GM18499 (cell line): ENCODE measurements at regions not wholly inside any gene's neighbourhood (a gene's known extent, or its start where the extent isn't known, plus 50 kb on each side); places are given as distances from the start of the nearest gene placed in this dataset.

Experiments
- ATAC-seq: cut with Tn5 transposase; IDR thresholded peaks from one replicate; pipeline ENCODE4 v1.9.1; 2021; ENCODE audit warnings: moderate number of reproducible peaks; ENCODE audit not compliant: insufficient read depth, unreplicated experiment

DNA sequence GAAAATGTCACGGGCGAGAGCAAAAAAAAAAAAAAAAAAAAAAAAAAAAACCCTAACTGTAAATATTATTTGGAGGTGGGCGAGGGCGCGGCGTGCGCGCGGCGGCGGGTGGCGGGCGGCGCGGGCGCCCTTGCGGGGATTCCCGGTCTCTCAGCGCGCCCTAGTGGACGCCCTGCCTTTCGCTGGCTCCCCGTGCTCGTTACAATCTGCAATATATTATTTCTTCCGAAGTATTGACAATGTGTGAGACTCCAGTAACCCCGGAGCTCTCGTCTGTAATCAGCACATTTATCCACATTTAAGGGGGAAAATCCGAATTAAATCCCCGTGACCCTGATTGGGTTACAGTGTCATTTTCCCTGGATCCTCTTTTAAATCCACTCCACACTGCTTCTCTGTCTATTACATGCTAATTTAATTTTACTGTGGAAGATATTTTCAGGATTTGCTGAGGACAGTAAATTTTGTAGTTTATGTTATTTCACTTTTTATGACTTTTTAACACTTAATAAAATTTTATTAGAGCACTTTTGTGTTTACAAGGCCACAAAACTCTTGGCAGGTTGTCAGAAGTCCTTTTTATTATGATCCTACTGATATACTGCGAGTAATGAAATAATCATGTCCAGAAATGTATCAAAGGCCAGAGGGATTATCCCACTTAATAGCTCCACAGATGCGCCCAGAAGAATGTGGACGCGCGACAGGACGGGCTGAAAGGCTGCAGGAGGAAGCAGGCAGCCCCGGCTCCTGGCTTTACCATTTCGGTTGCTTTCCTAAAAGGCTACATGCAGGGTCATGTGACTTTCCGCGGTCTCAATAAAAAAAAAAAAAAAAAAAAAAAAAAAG is 369.1 kb downstream of the MTX2 start:
- no peak for ATAC-seq

DNA sequence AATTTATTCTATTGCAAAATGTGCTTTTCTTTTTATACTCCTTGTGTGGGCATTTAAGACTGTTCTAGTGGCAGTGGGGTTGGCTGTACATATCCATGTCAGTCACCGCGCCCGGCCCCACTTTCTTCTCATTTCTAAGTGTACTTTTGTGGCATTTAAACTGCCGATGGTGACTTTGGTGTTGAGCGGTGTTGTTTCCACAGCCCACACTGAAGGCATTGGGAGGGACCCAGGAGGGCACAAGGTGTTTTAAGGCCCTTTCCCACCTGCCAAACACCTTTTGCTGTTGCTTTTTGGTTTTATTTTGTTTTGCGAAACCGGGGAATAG is 369.7 kb downstream of the MTX2 start:
- ATAC-seq = no peak

DNA sequence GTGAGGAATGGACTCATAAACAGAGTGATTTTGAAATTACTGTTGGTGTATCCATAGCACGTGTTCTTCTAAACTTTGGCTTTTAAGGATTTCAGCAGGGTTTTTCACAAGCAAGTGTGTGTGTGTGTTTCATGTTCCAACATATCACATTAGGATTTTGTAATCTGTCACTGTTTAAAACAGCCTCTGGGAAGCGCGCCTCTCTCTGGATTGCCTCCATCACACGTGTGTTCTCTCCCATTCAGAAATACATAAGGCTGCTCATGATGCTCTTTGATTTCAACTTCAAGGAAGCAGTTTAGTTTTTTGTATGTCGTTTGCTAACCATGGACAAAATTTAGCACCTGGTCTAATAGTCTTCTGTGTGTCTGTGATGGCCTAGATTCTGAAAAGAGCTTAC is 370.4 kb downstream of the MTX2 start:
- ATAC-seq = no peak

DNA sequence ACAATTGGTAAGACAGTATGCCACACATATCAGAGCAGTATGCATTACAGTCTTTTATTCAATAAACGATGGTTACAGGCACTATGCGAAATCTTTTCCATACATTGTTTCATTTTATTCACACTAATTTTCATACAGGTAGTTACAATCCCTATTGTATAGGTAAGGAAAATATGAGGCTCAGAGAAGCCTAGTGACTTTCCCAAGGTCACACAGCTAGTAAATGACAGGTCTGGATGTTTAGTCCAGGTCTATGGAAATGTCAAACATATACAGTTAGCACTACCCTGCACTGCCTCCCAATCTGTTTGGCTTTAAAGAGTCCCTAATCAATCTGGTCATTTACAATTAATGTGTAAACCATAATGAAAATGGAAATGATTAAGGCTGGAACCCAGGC is 372.2 kb downstream of the MTX2 start:
- no peak for ATAC-seq

DNA sequence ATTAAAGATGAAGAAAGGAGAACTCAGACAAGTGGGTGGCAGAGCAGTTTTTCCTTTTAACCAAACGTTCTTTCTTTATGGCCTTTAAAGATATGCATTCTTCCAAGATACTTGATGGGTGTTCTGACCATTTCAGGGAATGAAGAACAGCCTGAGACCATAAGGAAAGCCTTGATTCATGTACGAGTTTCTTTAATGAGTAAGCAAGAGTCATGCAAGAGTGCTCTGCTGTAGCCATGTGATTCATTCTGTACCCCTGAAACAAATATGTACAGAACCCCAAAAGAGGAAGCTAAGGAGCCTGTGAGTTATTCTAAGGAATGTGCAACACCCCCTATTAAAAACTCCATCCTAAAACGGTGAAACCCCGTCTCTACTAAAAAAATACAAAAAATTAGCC is 372.8 kb downstream of the MTX2 start:
- ATAC-seq = peak; percentile 54

DNA sequence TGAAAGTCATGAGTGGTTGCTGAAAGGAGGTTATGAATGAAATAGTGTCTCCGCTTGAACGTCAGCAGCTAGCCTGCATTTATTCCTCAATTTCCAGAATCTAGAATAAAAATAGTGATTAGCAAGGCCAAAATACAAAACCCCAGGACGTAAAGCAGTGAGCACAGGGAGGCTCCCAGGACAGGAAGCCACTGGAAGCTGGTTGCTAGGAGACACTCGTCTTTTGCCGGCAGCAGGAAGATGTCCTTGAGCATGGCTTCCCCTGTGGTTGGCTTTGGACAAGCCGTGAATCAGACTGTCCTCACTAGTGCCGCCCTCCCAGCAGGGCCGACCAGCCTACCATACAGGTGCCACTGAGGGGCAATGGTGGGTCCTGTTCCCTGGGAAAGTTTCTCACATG is 374.4 kb downstream of the MTX2 start:
- ATAC-seq = no peak

DNA sequence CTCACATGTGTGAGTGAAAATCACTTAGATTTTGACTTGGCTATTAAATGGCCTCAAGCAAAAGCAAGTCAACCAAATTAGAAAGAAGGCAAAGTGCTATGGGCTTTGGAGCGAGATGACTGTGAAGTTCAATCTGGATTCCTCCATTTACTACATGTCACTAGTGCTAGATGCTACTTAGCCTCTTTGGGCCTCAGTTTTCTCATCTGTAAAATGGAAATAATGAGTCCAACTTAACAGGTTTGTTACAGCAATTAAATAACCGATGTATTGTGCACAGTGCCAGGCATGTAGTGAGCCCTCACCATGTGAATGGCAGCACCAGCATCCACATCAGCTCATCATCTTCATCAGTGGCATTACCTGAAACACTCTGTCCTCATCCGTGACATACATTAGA is 376.3 kb downstream of the MTX2 start:
- ATAC-seq = no peak

DNA sequence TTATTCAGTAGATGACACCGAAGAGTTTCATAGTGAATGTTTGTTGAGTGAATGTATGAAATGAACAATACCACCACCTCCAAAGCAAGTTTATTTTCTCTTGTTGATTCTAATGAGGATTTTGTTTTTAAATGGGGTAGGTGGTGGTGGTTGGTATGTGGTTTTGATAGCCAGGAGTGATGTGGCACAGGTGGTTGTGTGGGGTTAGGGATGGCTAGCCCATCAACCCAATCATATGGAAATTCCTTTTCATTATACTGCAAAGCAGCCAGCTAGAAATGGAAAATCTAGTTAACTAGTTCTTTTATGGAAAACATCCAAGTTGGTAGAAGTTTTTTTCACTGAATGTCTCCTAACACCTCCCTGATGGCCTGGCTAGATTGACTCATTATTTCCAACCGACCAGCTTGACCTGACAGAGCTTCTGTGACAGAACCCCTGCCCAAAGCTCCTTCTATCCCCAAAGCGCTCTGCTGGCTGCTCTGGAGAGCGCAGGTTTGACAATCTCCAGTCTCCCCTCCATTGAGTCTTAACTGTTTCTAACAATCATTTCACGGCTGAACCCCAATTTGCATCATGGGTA is 376.9 kb downstream of the MTX2 start:
- ATAC-seq = no peak

DNA sequence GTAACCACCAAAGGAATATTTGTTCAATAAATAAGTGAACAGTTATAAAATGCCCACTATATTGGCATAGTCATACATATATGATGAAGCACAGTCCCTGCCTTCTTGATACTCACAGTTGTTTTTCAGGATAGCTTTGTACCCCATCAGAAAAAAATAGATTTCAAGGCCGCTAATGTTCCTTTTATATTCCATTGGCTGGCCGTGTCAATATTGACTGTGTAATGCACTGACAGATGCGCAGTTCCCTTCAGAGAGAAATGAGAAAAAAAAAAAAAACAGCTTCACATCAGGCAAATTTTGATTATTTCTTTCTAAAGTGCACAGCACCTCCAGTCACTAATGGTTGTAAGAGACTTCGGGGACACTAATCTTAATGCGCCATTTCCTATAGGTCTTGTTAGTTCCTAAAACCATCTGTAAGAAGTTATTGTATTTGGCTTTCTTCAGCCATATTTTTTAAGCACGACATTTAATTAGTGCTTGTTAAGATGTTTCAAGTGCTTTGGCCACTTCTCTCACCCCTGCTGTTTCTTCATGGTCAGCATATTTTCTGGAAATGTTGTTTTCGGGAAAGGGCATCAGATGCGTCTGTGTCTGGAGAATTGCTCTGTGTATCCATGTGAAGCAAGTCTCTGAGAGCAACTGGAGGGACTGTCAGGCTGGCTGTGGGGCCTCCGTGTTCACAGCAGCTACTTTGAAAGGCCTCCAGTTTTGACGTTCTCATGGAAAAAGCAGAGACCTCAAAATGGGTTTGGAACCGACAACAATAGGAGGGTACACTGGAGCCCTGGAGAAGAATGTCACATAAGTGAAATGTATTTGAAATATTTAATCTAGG is 378.3 kb downstream of the MTX2 start:
- ATAC-seq = no peak

DNA sequence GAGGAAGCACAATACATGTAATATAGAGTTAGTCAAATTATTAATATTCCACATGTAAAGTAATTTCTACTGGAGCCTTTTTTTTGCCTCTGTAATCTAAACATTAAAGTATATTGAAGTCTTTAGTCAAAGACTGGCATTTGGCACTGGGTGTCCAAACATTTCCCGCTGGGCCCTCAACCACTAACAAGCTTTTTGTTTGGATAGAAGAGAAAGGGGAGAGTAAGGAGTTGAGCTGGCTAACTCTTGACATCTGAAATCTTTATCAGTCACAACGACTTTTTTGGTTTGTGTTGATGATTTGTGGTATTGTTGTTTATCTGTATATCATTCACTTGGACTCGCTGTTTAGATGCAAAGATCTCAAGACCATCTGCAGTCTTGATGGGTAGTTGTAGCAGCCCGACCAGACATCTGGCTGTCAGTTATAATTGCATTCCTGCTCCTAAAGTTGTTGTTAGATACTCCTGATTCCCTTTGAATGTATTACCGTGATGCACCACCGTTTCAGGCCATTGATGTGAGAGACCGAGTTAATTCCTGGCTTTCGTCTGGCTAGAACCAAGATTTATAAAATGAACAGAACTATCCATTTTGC is 379.6 kb downstream of the MTX2 start:
- no peak for ATAC-seq

DNA sequence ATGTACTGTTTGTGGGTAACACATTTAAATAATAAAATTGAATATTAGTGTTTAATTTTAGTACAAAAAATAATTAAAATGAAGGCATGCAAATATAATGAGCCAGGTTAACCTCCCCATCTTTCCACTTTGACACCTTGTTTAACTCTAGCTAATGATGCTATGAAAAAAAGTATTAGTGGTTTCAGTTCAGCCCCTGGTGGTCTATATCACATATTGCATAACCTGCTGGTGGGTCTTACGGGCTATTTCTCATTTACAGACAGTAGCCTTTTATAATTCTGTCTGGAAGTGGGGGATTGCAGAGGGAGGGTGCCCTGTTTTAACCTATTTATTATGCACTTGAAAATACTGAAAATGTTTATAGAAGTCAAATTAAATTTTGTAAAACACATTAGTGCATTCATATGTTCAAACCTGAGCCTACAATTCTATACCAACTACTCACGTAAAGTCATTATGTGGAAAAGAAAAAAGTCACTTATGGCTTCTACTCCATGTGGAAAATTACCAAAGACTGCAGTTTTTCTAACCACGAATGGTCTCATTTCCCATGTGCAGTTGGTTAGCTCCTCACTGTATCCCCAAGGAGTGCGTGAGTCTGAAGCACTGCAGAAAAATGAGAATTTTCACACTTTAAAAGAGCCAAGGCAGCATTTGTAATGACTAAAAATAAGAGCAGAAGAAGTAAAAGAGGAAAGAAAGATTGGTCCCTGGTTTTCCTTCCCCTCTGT is 381.0 kb downstream of the MTX2 start:
- ATAC-seq = no peak

DNA sequence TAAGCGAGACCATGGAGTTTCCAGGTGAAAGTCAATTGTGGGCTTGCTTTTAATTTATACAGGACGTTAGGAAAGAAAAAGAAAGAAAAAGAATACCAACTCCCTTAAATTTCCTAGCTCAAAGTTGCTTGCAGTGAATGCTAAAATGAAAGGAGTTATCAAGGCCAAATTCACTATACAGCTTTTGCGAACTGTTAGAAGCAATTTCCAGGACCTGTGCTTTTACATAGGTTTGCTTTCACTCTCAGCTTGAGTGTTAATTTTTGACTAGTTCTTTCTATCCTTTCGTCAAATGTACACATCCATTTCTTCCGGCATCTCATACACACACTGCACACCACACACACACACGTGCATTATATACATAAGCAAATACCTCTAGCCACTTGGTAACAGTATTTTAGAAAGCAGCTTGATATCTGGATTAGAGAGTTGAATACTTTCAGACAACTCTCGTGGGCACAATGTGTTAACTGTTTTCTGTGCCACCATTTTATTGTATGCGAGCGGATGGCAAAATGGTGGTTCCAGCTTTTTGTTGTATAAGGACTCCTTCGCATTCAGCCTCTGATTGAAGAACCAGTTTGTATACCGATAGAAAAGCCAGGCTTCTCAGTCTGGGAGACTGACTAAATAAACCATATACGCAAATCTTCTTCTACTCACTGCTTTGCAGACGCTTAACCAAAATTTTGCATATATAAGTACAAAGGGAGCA is 381.8 kb downstream of the MTX2 start:
- no peak for ATAC-seq

DNA sequence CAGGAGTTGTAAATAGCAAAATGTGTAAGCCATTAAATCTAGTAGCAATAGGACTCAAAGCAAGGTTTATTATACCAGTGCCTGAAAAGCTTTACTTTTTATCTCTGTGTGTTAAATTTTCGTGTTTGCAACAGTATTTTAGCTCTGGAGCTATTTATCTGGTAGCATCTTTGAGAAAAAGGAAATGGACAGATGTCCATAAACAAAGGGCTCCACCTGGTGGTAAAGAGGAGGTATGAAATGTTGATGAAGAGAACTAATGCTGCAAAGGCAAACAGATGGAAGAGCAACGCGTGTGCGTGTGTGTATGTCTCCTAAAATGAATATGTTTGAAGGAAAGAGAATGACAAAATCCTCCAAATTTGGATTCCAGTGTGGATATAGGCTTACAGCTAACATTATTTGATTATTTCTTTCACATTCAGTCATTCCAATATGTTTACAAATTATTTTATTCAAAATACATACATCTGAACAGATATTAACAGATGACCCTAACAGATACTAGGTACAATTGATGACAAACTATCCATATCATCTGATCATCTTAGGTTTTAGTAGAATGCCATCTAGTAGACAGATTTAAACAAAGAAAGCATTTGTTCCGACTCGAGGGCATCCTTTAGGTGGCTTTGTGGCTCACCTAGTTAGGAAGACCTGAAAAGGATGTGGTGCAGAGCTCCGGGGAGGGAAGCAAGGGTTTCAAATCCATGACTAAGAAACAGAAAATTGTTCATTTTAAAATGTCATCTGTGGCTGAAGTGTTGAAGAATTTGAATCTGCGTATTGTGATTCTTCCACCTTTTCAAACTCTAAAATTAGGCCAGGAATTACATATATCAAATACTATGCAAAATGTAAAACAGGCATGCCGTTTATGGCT is 383.3 kb downstream of the MTX2 start:
- ATAC-seq = no peak

DNA sequence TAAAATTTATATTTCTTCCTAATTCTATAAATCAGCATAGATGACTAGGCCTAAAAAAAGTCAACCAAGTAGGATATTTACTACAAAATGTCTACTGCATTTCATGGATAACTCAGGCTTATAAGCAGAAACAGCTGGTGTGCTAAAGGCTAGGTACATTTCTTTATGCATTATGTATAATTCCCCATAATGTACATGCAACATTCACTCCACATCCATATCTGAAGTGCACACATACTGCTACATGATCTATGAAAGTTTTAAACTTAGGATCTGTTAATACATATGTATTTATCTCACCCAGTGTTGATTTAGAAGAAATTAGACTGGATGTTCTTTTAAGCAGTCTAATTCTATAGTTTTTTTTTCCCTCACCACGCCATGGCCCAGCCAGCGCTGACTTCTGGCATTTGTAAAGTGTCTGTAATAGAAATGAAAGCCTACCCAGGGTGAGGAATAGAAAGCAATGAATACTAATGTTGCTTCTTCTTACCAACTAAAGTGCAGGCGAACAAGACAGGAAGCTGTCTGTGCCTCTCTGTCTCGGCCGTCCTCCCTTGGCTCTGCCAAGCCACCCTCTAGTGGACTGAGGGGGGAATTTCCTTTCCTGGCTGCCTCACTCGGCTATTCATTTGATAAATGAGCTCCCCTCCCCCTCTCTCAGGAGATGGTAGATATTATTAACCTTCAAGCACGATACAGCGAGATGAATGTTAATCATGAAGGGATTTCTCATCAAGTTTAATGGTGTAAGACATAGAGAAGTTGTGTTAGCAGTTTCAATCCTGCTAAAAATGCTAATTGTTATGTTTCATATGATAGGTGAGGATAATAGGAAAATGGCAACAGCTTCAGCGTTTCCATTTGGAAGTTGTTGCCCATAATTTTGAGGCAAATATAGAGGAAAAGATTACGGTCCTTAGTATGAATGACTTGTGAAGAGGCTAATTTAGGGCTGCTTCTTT is 384.5 kb downstream of the MTX2 start:
- ATAC-seq = peak; percentile 73

DNA sequence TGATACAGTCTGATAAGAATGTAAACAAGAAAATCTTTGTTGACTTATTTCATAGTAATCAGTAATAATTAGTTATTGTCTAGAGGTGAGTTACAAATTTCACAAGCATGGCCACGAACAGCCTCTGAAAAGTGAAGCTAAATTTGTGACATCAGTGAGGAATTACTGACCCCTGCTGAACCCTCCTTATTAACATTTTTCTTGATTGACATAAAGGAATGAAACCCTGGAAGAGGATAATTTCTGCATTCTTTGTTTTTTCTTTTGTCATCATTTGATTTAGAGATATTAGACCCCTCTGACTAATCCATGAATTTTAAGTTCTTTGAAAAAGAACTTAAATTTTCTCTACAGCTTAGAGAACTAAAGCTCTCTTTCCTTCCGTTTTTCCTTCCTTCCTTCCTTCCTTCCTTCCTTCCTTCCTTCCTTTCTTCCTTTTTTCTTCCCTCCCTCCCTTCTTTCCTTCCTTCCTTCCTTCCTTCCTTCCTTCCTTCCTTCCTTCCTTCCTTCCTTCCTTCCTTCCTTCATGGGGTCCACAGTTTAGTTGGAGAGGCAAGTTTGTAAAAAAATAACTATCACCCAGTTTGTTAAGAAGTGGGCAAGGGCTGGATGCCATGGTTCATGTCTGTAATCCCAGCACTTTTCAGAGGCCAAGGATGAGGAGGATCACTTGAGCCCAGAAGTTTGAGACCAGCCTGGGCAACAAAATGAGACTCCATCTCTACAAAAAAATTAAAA is 387.0 kb downstream of the MTX2 start:
- no peak for ATAC-seq

DNA sequence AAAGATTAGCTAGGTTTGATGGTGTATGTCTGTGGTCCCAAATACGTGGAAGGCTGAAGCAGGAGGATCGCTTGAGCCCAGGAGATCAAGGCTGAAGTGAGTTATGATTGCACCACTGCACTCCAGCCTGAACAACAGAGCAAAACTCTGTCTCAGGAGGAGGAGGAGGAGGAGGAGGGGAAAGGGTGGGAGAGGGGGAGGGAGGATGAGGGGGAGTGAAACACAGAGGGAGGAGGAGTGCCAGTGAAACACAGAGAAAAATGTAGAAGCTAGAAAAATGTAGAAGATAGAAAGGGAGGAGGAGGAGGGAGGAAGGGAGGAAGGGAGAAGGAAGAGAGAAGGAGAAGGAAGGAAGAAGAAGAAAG is 387.5 kb downstream of the MTX2 start:
- ATAC-seq = no peak

DNA sequence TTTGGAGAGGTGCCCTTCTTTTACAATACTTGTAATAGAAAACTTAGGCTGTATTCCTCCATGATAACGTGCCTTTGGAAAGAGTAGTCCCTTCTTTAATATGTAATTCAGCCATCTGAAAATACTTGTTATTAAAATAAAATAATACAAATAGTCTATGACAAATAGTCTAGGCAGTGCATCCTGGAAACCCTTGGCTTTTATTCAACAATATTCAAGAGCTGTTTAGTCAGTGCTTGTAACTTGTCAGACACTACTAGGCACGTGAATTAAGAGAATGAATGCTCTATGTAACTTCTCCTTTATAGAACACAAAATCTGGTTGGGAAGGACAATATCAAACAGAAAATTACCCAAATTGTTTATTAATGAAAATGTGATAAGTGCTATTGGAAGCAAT is 388.2 kb downstream of the MTX2 start:
- no peak for ATAC-seq
